ENCODE measurements at regions not wholly inside any gene's neighbourhood (a gene's known extent, or its start where the extent isn't known, plus 50 kb on each side); places are given as distances from the start of the nearest gene placed in this dataset.

GRCh38 chr3:101065962-101066361 lies 72.7 kb upstream of the ABI3BP start:
- DNase-seq (no peak), ATAC-seq (ENCODE audit: low read depth) (no peak)
- POLR2A ChIA-PET, result no interaction called here
- Mint-ChIP-seq H3K9me3 (no peaks in the 10 kb centered on the region), H3K4me1 (no peaks in the 10 kb centered on the region), H3K36me3 (no peaks in the 10 kb centered on the region), H3K27me3 (peaks cover 27% of the 10 kb centered on the region), H3K27ac (no peak overlapping the region), H3K4me3 (no peak overlapping the region)

- no peak for DNase-seq
- Mint-ChIP-seq H3K36me3 (no peaks in the 10 kb centered on the region), H3K9me3 (no peaks in the 10 kb centered on the region), H3K4me1 (no peaks in the 10 kb centered on the region), H3K27ac (no peak overlapping the region), H3K27me3 (peaks cover 27% of the 10 kb centered on the region), H3K4me3 (no peak overlapping the region)
- ATAC-seq (ENCODE audit: low read depth), result no peak
- POLR2A ChIA-PET, result no interaction called here
These were observed 70.2 kb upstream of the ABI3BP start for GRCh38 chr3:101063401-101063800.

GRCh38 chr3:101061312-101061711 lies 68.1 kb upstream of the ABI3BP start:
- H3K9me3 Mint-ChIP-seq, result peaks cover 6% of the 10 kb centered on the region
- no peaks in the 10 kb centered on the region for H3K4me1 Mint-ChIP-seq
- no peak overlapping the region for H3K27ac Mint-ChIP-seq
- DNase-seq (no peak), ATAC-seq (ENCODE audit: low read depth) (no peak)
- POLR2A ChIA-PET, result no interaction called here
- H3K4me3 Mint-ChIP-seq, result no peak overlapping the region
- peaks cover 15% of the 10 kb centered on the region for H3K27me3 Mint-ChIP-seq
- H3K36me3 Mint-ChIP-seq, result no peaks in the 10 kb centered on the region

GRCh38 chr3:101050866-101051265 lies 57.6 kb upstream of the ABI3BP start:
- no peak overlapping the region for H3K27ac Mint-ChIP-seq
- H3K36me3 Mint-ChIP-seq, result no peaks in the 10 kb centered on the region
- ATAC-seq (ENCODE audit: low read depth), result no peak
- peaks cover 1% of the 10 kb centered on the region for H3K9me3 Mint-ChIP-seq
- H3K4me1 Mint-ChIP-seq, result no peaks in the 10 kb centered on the region
- H3K27me3 Mint-ChIP-seq, result peaks cover 2% of the 10 kb centered on the region
- DNase-seq, result no peak
- H3K4me3 Mint-ChIP-seq, result no peak overlapping the region
- POLR2A ChIA-PET, result no interaction called here

- DNase-seq, result no peak
- POLR2A ChIA-PET, result no interaction called here
These were observed 56.8 kb upstream of the ABI3BP start for GRCh38 chr3:101050046-101050445.

GRCh38 chr3:101049532-101049931 lies 56.3 kb upstream of the ABI3BP start:
- Mint-ChIP-seq H3K36me3 (no peaks in the 10 kb centered on the region), H3K4me3 (no peak overlapping the region), H3K27me3 (peaks cover 2% of the 10 kb centered on the region), H3K4me1 (no peaks in the 10 kb centered on the region), H3K9me3 (peaks cover 1% of the 10 kb centered on the region), H3K27ac (no peak overlapping the region)
- ATAC-seq (ENCODE audit: low read depth) (no peak), DNase-seq (no peak)
- POLR2A ChIA-PET, result no interaction called here

More at GRCh38 chr3:101050046-101050445, 56.8 kb upstream of the ABI3BP start:
- H3K27ac Mint-ChIP-seq, result no peak overlapping the region
- no peaks in the 10 kb centered on the region for H3K36me3 Mint-ChIP-seq
- no peak for ATAC-seq (ENCODE audit: low read depth)
- no peaks in the 10 kb centered on the region for H3K4me1 Mint-ChIP-seq
- H3K27me3 Mint-ChIP-seq, result peaks cover 2% of the 10 kb centered on the region
- no peak overlapping the region for H3K4me3 Mint-ChIP-seq
- H3K9me3 Mint-ChIP-seq, result peaks cover 1% of the 10 kb centered on the region

- Mint-ChIP-seq H3K9me3 (peaks cover 1% of the 10 kb centered on the region), H3K4me3 (no peak overlapping the region), H3K4me1 (no peaks in the 10 kb centered on the region), H3K36me3 (no peaks in the 10 kb centered on the region), H3K27ac (no peak overlapping the region), H3K27me3 (peaks cover 9% of the 10 kb centered on the region)
- DNase-seq, result no peak
- ATAC-seq (ENCODE audit: low read depth), result no peak
- POLR2A ChIA-PET, result no interaction called here
These were observed 50.5 kb upstream of the ABI3BP start for GRCh38 chr3:101043687-101044078.

- Mint-ChIP-seq H3K27ac (no peak overlapping the region), H3K4me1 (no peaks in the 10 kb centered on the region), H3K9me3 (no peaks in the 10 kb centered on the region), H3K36me3 (no peaks in the 10 kb centered on the region), H3K27me3 (peaks cover 9% of the 10 kb centered on the region), H3K4me3 (no peak overlapping the region)
- POLR2A ChIA-PET, result no interaction called here
- DNase-seq (no peak), ATAC-seq (ENCODE audit: low read depth) (no peak)
These were observed 49.9 kb upstream of the ABI3BP start for GRCh38 chr3:101042996-101043686.
